ENCODE measurements at regions not wholly inside any gene's neighbourhood (a gene's known extent, or its start where the extent isn't known, plus 50 kb on each side); places are given as distances from the start of the nearest gene placed in this dataset.

GRCh38 chr10:4685491-4685890 is 140.5 kb upstream of the AKR1E2 start:
- TF ChIP-seq, protein P1, sequence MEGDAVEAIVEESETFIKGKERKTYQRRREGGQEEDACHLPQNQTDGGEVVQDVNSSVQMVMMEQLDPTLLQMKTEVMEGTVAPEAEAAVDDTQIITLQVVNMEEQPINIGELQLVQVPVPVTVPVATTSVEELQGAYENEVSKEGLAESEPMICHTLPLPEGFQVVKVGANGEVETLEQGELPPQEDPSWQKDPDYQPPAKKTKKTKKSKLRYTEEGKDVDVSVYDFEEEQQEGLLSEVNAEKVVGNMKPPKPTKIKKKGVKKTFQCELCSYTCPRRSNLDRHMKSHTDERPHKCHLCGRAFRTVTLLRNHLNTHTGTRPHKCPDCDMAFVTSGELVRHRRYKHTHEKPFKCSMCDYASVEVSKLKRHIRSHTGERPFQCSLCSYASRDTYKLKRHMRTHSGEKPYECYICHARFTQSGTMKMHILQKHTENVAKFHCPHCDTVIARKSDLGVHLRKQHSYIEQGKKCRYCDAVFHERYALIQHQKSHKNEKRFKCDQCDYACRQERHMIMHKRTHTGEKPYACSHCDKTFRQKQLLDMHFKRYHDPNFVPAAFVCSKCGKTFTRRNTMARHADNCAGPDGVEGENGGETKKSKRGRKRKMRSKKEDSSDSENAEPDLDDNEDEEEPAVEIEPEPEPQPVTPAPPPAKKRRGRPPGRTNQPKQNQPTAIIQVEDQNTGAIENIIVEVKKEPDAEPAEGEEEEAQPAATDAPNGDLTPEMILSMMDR (IDR thresholded peaks at IDR 0.05), result no peak
- TF ChIP-seq IRF1 (CRISPR knock-in tag; IDR thresholded peaks at IDR 0.05) (no peak), MXD4 (CRISPR knock-in tag; IDR thresholded peaks at IDR 0.05; ENCODE audit: borderline replicate concordance) (no peak)
